IMR-90 (cell line): ENCODE measurements at regions not wholly inside any gene's neighbourhood (a gene's known extent, or its start where the extent isn't known, plus 50 kb on each side); places are given as distances from the start of the nearest gene placed in this dataset.

Source experiments
- ATAC-seq: fragments of 200-7000 bp; cut with Tn5 transposase; 2 replicates; pipeline ENCODE4 v1.9.1; 2020; ENCODE audit warnings: low read depth, mild to moderate bottlenecking, moderate library complexity
- BruUV-seq: library from RNA; stranded (reverse); fragments of 400-500 nt; replicated peaks from 2 replicates; lab custom pipeline; 2021; lab: Mats Ljungman, UMichigan
- CTCF ChIA-PET: fragments of 300-600 bp; formaldehyde crosslinking; extraction: SDS; loops from one replicate; lab custom pipeline; 2021; ENCODE audit warnings: antibody characterized with exemption; lab: Yijun Ruan, JAX
- POLR2A ChIA-PET: fragments of 300-600 bp; sonication (Branson Sonifier 250); formaldehyde crosslinking; loops from one replicate; lab custom pipeline; 2022; ENCODE audit warnings: antibody characterized with exemption; ENCODE audit not compliant: unreplicated experiment; lab: Charles Lee
- DNase-seq: peaks from one replicate; pipeline ENCODE4 v3.0.0; 2013
- H2AFZ ChIP-seq: replicated peaks from 2 replicates; pipeline ENCODE3; 2013; ENCODE audit warnings: low read length, mild to moderate bottlenecking; ENCODE audit not compliant: poor library complexity
- H2AK5ac ChIP-seq: 2 replicates; pipeline ENCODE4 v1.6.1; 2013; ENCODE audit warnings: low read depth, low read length, inconsistent platforms
- H2AK9ac ChIP-seq: replicated peaks from 2 replicates; pipeline ENCODE3; 2013; ENCODE audit warnings: mild to moderate bottlenecking, low read depth, low read length, moderate library complexity; ENCODE audit not compliant: poor library complexity
- H2BK120ac ChIP-seq: 2 replicates; pipeline ENCODE4 v1.6.1; 2013; ENCODE audit warnings: low read depth, low read length, inconsistent platforms
- H2BK15ac ChIP-seq: 3 replicates; pipeline ENCODE4 v1.6.1; 2013; ENCODE audit warnings: low read depth, low read length, inconsistent platforms
- H2BK20ac ChIP-seq: 2 replicates; pipeline ENCODE4 v1.6.1; 2013; ENCODE audit warnings: low read depth, mild to moderate bottlenecking, inconsistent platforms, low read length, moderate library complexity
- H2BK5ac ChIP-seq: 2 replicates; pipeline ENCODE4 v1.6.1; 2013; ENCODE audit warnings: mild to moderate bottlenecking, low read depth, low read length, inconsistent platforms; ENCODE audit not compliant: poor library complexity, severe bottlenecking
- H3K14ac ChIP-seq: replicated peaks from 2 replicates; pipeline ENCODE4 v1.6.1; 2013; ENCODE audit warnings: low read depth, low read length, inconsistent platforms
- H3K18ac ChIP-seq: 2 replicates; pipeline ENCODE4 v1.6.1; 2013; ENCODE audit warnings: low read depth, low read length, control low read depth
- H3K23ac ChIP-seq: 2 replicates; pipeline ENCODE4 v1.6.1; 2013; ENCODE audit warnings: low read depth, low read length, inconsistent platforms
- H3K27ac ChIP-seq: 2 replicates; pipeline ENCODE4 v1.5.1; 2013; ENCODE audit warnings: mild to moderate bottlenecking, control low read depth, low read length; ENCODE audit not compliant: insufficient read depth
- H3K27me3 ChIP-seq: 2 replicates; pipeline ENCODE4 v1.6.1; 2013; ENCODE audit warnings: low read length; ENCODE audit not compliant: control insufficient read depth, insufficient read depth
- H3K36me3 ChIP-seq: 2 replicates; pipeline ENCODE4 v1.6.1; 2013; ENCODE audit warnings: low read length, mixed read lengths; ENCODE audit not compliant: control insufficient read depth, insufficient read depth
- H3K4ac ChIP-seq: 2 replicates; pipeline ENCODE4 v1.6.1; 2013; ENCODE audit warnings: low read depth, low read length, inconsistent platforms
- H3K4me1 ChIP-seq: 2 replicates; pipeline ENCODE4 v1.6.1; 2013; ENCODE audit warnings: low read length, mixed read lengths; ENCODE audit not compliant: control insufficient read depth, insufficient read depth
- H3K4me2 ChIP-seq: 2 replicates; pipeline ENCODE4 v1.6.1; 2013; ENCODE audit warnings: low read depth, mild to moderate bottlenecking, control low read depth, low read length, moderate library complexity
- H3K4me3 ChIP-seq: 2 replicates; pipeline ENCODE4 v1.5.1; 2013; ENCODE audit warnings: low read depth, mild to moderate bottlenecking, control low read depth, low read length, moderate library complexity; ENCODE audit not compliant: insufficient read depth
- H3K56ac ChIP-seq: 2 replicates; pipeline ENCODE4 v1.6.1; 2013; ENCODE audit warnings: low read length, inconsistent platforms; ENCODE audit not compliant: insufficient read depth; ENCODE audit errors: extremely low read depth
- H3K79me1 ChIP-seq, 2 experiments: 2 replicates each; pipeline ENCODE4 v1.6.1; 2013; ENCODE audit warnings: low read length in 2 of 2, inconsistent platforms in 1 of 2, low read depth in 1 of 2
- H3K9ac ChIP-seq: 2 replicates; pipeline ENCODE4 v1.6.1; 2013; ENCODE audit warnings: low read depth, low read length, control low read depth
- H3K9me1 ChIP-seq: 2 replicates; pipeline ENCODE4 v1.6.1; 2013; ENCODE audit warnings: low read length, inconsistent platforms; ENCODE audit not compliant: insufficient read depth
- H3K9me3 ChIP-seq: 2 replicates; pipeline ENCODE4 v1.6.1; 2013; ENCODE audit warnings: low read length; ENCODE audit not compliant: control insufficient read depth, insufficient read depth
- H4K20me1 ChIP-seq: 2 replicates; pipeline ENCODE4 v1.6.1; 2013; ENCODE audit warnings: low read length, inconsistent platforms; ENCODE audit not compliant: insufficient read depth
- H4K5ac ChIP-seq: 2 replicates; pipeline ENCODE4 v1.6.1; 2013; ENCODE audit warnings: mild to moderate bottlenecking, low read depth, low read length, control low read depth
- H4K8ac ChIP-seq, 2 experiments: 2 replicates each; pipeline ENCODE4 v1.6.1; 2013; ENCODE audit warnings: low read depth in 2 of 2, low read length in 2 of 2, control low read depth in 1 of 2, inconsistent platforms in 1 of 2
- H4K91ac ChIP-seq: 2 replicates; pipeline ENCODE4 v1.6.1; 2013; ENCODE audit warnings: low read depth, low read length, inconsistent platforms; ENCODE audit not compliant: insufficient read depth
- CHD1 ChIP-seq: IDR thresholded peaks from 2 replicates; pipeline ENCODE4 v1.6.1; 2012; ENCODE audit warnings: low read depth, low read length, improper control_type of control experiment
- MXI1 ChIP-seq: IDR thresholded peaks from 2 replicates; pipeline ENCODE4 v1.6.1; 2012; ENCODE audit warnings: low read depth, mild to moderate bottlenecking, low read length, moderate library complexity, borderline replicate concordance
- NFE2L2 ChIP-seq: fragments of 150-350 bp; IDR thresholded peaks from 2 replicates; pipeline ENCODE4 v1.6.1; 2016; ENCODE audit warnings: low read depth, mild to moderate bottlenecking, low read length
- RCOR1 ChIP-seq: IDR thresholded peaks from 2 replicates; pipeline ENCODE4 v1.6.1; 2012; ENCODE audit warnings: mild to moderate bottlenecking, low read length, improper control_type of control experiment; ENCODE audit not compliant: insufficient replicate concordance
- WGBS, 2 experiments: methylation state at CpG; one replicate each; pipeline versions ENCODE4 v1.1.5 to v1.1.7; 2013; ENCODE audit warnings: missing lambda C conversion rate in 2 of 2; ENCODE audit not compliant: insufficient read length in 1 of 2; ENCODE audit errors: extremely low coverage in 2 of 2; 5-methylcytosine and 5-hydroxymethylcytosine counted together
- dilution Hi-C: fragments of 300-500 bp; cut with HindIII; formaldehyde crosslinking; loops from one replicate; pipeline ENCODE4 v1.14.3; 2018; ENCODE audit warnings: low sequenced_read_pairs; ENCODE audit not compliant: unreplicated experiment
- in situ Hi-C: fragments of 300-500 bp; cut with MboI; formaldehyde crosslinking; loops from 3 replicates; pipeline ENCODE4 v1.14.3; 2019; ENCODE audit warnings: low sequenced_read_pairs, inconsistent platforms, mixed read lengths
- intact Hi-C: fragments of 100-400 bp; cut with micrococcal nuclease; formaldehyde crosslinking; loops from 2 replicates; pipeline ENCODE4 v1.10.0; 2022

DNA sequence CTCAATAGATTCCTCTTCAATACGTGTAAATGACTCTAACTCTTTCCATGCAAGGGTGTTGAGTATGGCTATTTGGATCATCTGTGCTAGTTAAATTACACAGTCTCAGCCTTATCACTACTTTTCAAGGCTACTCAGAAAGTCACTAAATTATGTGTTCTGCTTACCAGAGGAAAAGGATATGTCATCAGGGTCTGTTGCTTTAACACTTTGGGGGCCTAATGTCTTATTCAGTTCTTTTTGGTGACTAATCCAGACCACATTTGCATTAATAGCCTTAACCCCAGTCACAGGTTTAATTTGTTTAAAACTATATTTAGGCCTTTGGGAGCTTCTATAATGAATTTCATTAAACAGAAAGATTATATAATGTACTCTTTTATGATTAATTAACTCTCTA, 649.3 kb downstream of the RPS29 start:
- H3K4me1 ChIP-seq: 0 out of 2 replicates have a peak, but pooled peaks cover 2% of the 10 kb centered on the region
- peak overlapping the region; percentile 59; the same call in 1 of the 2 replicates for H3K18ac ChIP-seq
- peak; percentile 8; the same call in 1 of the 2 replicates for ATAC-seq
- dilution Hi-C loops (no loop called here), in situ Hi-C loops (no loop called here), intact Hi-C loops (loop anchor here (10.0 kb wide), 1 partner anchor 238 kb away; no protein-coding TSS in a partner anchor)
- no peak overlapping the region for H3K27ac ChIP-seq
- H3K9ac ChIP-seq: no peak overlapping the region
- no peaks in the 10 kb centered on the region for H3K9me1 ChIP-seq
- H3K56ac ChIP-seq: no peak overlapping the region
- POLR2A ChIA-PET: no interaction called here
- peak overlapping the region in 1 of 2 experiments; percentile 30; a peak in 1 of 4 replicates for H4K8ac ChIP-seq
- H2BK120ac ChIP-seq: peak overlapping the region; percentile 60; the same call in 1 of the 2 replicates
- no peak overlapping the region for H2AK5ac ChIP-seq
- H3K4me3 ChIP-seq: no peak overlapping the region
- no peak overlapping the region for H3K4me2 ChIP-seq
- H3K9me3 ChIP-seq: no peaks in the 10 kb centered on the region; the same call in 1 of the 2 replicates
- H2BK5ac ChIP-seq: peak overlapping the region; percentile 81
- no peaks in the 10 kb centered on the region for H3K79me1 ChIP-seq
- no peak overlapping the region for H3K14ac ChIP-seq
- no peak overlapping the region for H2BK15ac ChIP-seq
- H2BK20ac ChIP-seq: no peak overlapping the region
- WGBS, 2 experiments: no CpG with 5 or more reads among the region's 1 CpG
- no peak for TF ChIP-seq MXI1
- no peak for TF ChIP-seq RCOR1
- no peak for TF ChIP-seq NFE2L2
- TF ChIP-seq CHD1: no peak
- H4K91ac ChIP-seq: no peak overlapping the region
- no peaks in the 10 kb centered on the region for H3K27me3 ChIP-seq
- H3K4ac ChIP-seq: no peak overlapping the region
- peak; percentile 4 for DNase-seq
- H4K20me1 ChIP-seq: no peaks in the 10 kb centered on the region
- CTCF ChIA-PET: no interaction called here
- BruUV-seq: no TSS peak
- peak overlapping the region; percentile 74; the same call in 1 of the 2 replicates for H4K5ac ChIP-seq
- no peaks in the 10 kb centered on the region for H3K36me3 ChIP-seq
- no peak overlapping the region for H2AFZ ChIP-seq
- no peak overlapping the region for H2AK9ac ChIP-seq
- no peak overlapping the region for H3K23ac ChIP-seq
